OCI-LY1 (cell line): ENCODE measurements at regions not wholly inside any gene's neighbourhood (a gene's known extent, or its start where the extent isn't known, plus 50 kb on each side); places are given as distances from the start of the nearest gene placed in this dataset.

ENCODE experiments used
- H2AFZ ChIP-seq: fragments of 200-600 bp; sonication (generic), shearing (Covaris generic); 2 replicates; pipeline ENCODE4 v1.6.0; 2014; ENCODE audit warnings: antibody characterized with exemption, mild to moderate bottlenecking, low read length
- H3F3A ChIP-seq: fragments of 200-600 bp; sonication (generic), shearing (Covaris generic); 2 replicates; pipeline ENCODE4 v1.6.0; 2014; ENCODE audit warnings: mild to moderate bottlenecking, antibody characterized with exemption, low read length, moderate library complexity; ENCODE audit not compliant: insufficient read depth
- H3K27ac ChIP-seq: fragments of 200-600 bp; sonication (generic); 2 replicates; pipeline ENCODE4 v1.5.1; 2014; ENCODE audit warnings: low read length, mixed run types, mild to moderate bottlenecking, low read depth; ENCODE audit not compliant: poor library complexity, severe bottlenecking
- H3K27me3 ChIP-seq: fragments of 200-600 bp; sonication (generic); 2 replicates; pipeline ENCODE4 v1.6.0; 2014; ENCODE audit warnings: antibody characterized with exemption, mild to moderate bottlenecking, low read length, moderate library complexity; ENCODE audit not compliant: insufficient read depth
- H3K36me3 ChIP-seq: fragments of 200-600 bp; sonication (generic); 2 replicates; pipeline ENCODE4 v1.6.1; 2014; ENCODE audit warnings: mild to moderate bottlenecking, antibody characterized with exemption, low read length, moderate library complexity, mixed read lengths; ENCODE audit not compliant: insufficient read depth
- H3K4me1 ChIP-seq: fragments of 200-600 bp; sonication (generic); 2 replicates; pipeline ENCODE4 v1.5.1; 2014; ENCODE audit warnings: mild to moderate bottlenecking, low read length, moderate library complexity; ENCODE audit not compliant: insufficient read depth, severe bottlenecking
- H3K4me2 ChIP-seq: fragments of 200-600 bp; sonication (generic), shearing (Covaris generic); 2 replicates; pipeline ENCODE4 v1.6.1; 2014; ENCODE audit warnings: low read length
- H3K4me3 ChIP-seq: fragments of 200-600 bp; sonication (generic); 2 replicates; pipeline ENCODE4 v1.5.1; 2014; ENCODE audit warnings: low read length, low read depth, mild to moderate bottlenecking, mixed read lengths; ENCODE audit not compliant: poor library complexity, severe bottlenecking
- H3K79me2 ChIP-seq: fragments of 200-600 bp; shearing (Covaris generic); 2 replicates; pipeline ENCODE4 v1.6.1; 2016; ENCODE audit warnings: mixed run types, low read length, mixed read lengths; ENCODE audit not compliant: insufficient read depth
- H3K9ac ChIP-seq: fragments of 200-600 bp; sonication (generic), shearing (Covaris generic); 2 replicates; pipeline ENCODE4 v1.6.1; 2014; ENCODE audit warnings: mild to moderate bottlenecking, low read length, mixed read lengths
- H3K9me2 ChIP-seq: fragments of 200-600 bp; sonication (generic), shearing (Covaris generic); 2 replicates; pipeline ENCODE4 v1.6.1; 2014; ENCODE audit warnings: low read depth, mild to moderate bottlenecking, low read length, mixed read lengths
- H3K9me3 ChIP-seq: fragments of 200-600 bp; shearing (Covaris generic); 2 replicates; pipeline ENCODE4 v1.6.1; 2014; ENCODE audit warnings: low read length, mixed read lengths
- H4K20me1 ChIP-seq: fragments of 200-600 bp; sonication (generic), shearing (Covaris generic); 2 replicates; pipeline ENCODE4 v1.6.0; 2016; ENCODE audit warnings: mild to moderate bottlenecking, low read length; ENCODE audit not compliant: insufficient read depth
- CTCF ChIP-seq: fragments of 200-600 bp; sonication (generic), shearing (Covaris generic); IDR thresholded peaks from 2 replicates; pipeline ENCODE4 v1.5.1; 2017; ENCODE audit warnings: mild to moderate bottlenecking, antibody characterized with exemption, low read length, moderate library complexity, mixed read lengths
- EZH2 ChIP-seq: fragments of 200-600 bp; sonication (generic), shearing (Covaris generic); IDR thresholded peaks from 2 replicates; pipeline ENCODE4 v1.8.0; 2017; ENCODE audit warnings: borderline replicate concordance, mixed run types, mild to moderate bottlenecking, antibody characterized with exemption, low read length, moderate library complexity, mixed read lengths

- TF ChIP-seq EZH2 (no peak), CTCF (no peak)
- Histone ChIP-seq H3K4me3 (no peak overlapping the region), H4K20me1 (no peaks in the 10 kb centered on the region), H3K27ac (no peak overlapping the region), H3K4me1 (no peaks in the 10 kb centered on the region), H3K36me3 (no peaks in the 10 kb centered on the region), H3K9ac (no peak overlapping the region), H3K9me3 (no peaks in the 10 kb centered on the region), H3K27me3 (no peaks in the 10 kb centered on the region; the same call in 1 of the 2 replicates), H3K79me2 (no peaks in the 10 kb centered on the region), H3K9me2 (no peaks in the 10 kb centered on the region), H2AFZ (no peak overlapping the region), H3F3A (no peaks in the 10 kb centered on the region), H3K4me2 (no peak overlapping the region)
These were observed 74.4 kb upstream of the PRR5 start for GRCh38 chr22:44627521-44628139.

- no peaks in the 10 kb centered on the region for H4K20me1 ChIP-seq
- H3F3A ChIP-seq, result no peaks in the 10 kb centered on the region
- no peak overlapping the region for H2AFZ ChIP-seq
- no peaks in the 10 kb centered on the region for H3K36me3 ChIP-seq
- no peaks in the 10 kb centered on the region for H3K9me2 ChIP-seq
- H3K9me3 ChIP-seq, result no peaks in the 10 kb centered on the region
- TF ChIP-seq CTCF, result peak; percentile 95
- TF ChIP-seq EZH2, result no peak
- no peak overlapping the region for H3K4me3 ChIP-seq
- no peak overlapping the region for H3K4me2 ChIP-seq
- no peaks in the 10 kb centered on the region; the same call in 1 of the 2 replicates for H3K27me3 ChIP-seq
- no peaks in the 10 kb centered on the region for H3K4me1 ChIP-seq
- no peaks in the 10 kb centered on the region for H3K79me2 ChIP-seq
- H3K27ac ChIP-seq, result no peak overlapping the region
- H3K9ac ChIP-seq, result no peak overlapping the region
These were observed 75.9 kb upstream of the PRR5 start for GRCh38 chr22:44625981-44626687.

GRCh38 chr22:44625421-44625760 is 76.6 kb upstream of the PRR5 start:
- TF ChIP-seq EZH2 (no peak), CTCF (no peak)

More at GRCh38 chr22:44625421-44625760, 76.6 kb upstream of the PRR5 start:
- Histone ChIP-seq H3K4me2 (no peak overlapping the region), H3F3A (no peaks in the 10 kb centered on the region), H3K4me1 (no peaks in the 10 kb centered on the region), H3K9me2 (no peaks in the 10 kb centered on the region), H3K27me3 (no peaks in the 10 kb centered on the region; the same call in 1 of the 2 replicates), H3K36me3 (no peaks in the 10 kb centered on the region), H2AFZ (no peak overlapping the region), H3K4me3 (no peak overlapping the region), H3K9ac (no peak overlapping the region), H4K20me1 (no peaks in the 10 kb centered on the region), H3K79me2 (no peaks in the 10 kb centered on the region), H3K27ac (no peak overlapping the region), H3K9me3 (no peaks in the 10 kb centered on the region)
